Astrocyte (in vitro differentiated cells and primary cell): ENCODE measurements at regions not wholly inside any gene's neighbourhood (a gene's known extent, or its start where the extent isn't known, plus 50 kb on each side); places are given as distances from the start of the nearest gene placed in this dataset.

Experiments
- DNase-seq: peaks from one replicate; pipeline ENCODE4 v3.0.0-alpha.2; 2010; ENCODE audit warnings: low read depth
- FAIRE-seq: peaks from 2 replicates; lab custom pipeline; 2011; peaks lifted over from hg19 to GRCh38; lab: Jason Lieb, UNC
- H2AFZ ChIP-seq: 2 replicates; pipeline ENCODE4 v1.6.0; 2012; ENCODE audit warnings: low read depth, low read length, inconsistent platforms
- H3K27ac ChIP-seq: 2 replicates; pipeline ENCODE4 v1.5.1; 2011; ENCODE audit warnings: low read depth, low read length, inconsistent platforms
- H3K27me3 ChIP-seq: 2 replicates; pipeline ENCODE4 v1.6.0; 2011; ENCODE audit warnings: low read length, inconsistent platforms; ENCODE audit not compliant: insufficient read depth
- H3K36me3 ChIP-seq: 2 replicates; pipeline ENCODE4 v1.5.1; 2011; ENCODE audit warnings: low read length, inconsistent platforms; ENCODE audit not compliant: insufficient read depth
- H3K4me1 ChIP-seq: 2 replicates; pipeline ENCODE4 v1.5.1; 2011; ENCODE audit warnings: low read length, inconsistent platforms; ENCODE audit not compliant: insufficient read depth
- H3K4me2 ChIP-seq: 2 replicates; pipeline ENCODE4 v1.6.0; 2012; ENCODE audit warnings: low read length, inconsistent platforms
- H3K4me3 ChIP-seq: 2 replicates; pipeline ENCODE4 v1.5.1; 2011; ENCODE audit warnings: low read depth, mild to moderate bottlenecking, low read length, inconsistent platforms; ENCODE audit not compliant: insufficient read depth
- H3K79me2 ChIP-seq: 2 replicates; pipeline ENCODE4 v1.6.0; 2012; ENCODE audit warnings: mild to moderate bottlenecking, low read length, inconsistent platforms; ENCODE audit not compliant: insufficient read depth
- H3K9ac ChIP-seq: 2 replicates; pipeline ENCODE4 v1.6.0; 2012; ENCODE audit warnings: mild to moderate bottlenecking, low read length, inconsistent platforms
- H3K9me3 ChIP-seq: 2 replicates; pipeline ENCODE4 v1.5.1; 2012; ENCODE audit warnings: low read depth, mild to moderate bottlenecking, low read length, inconsistent platforms; ENCODE audit not compliant: insufficient read depth
- H4K20me1 ChIP-seq: 2 replicates; pipeline ENCODE4 v1.6.0; 2012; ENCODE audit warnings: low read length, inconsistent platforms; ENCODE audit not compliant: insufficient read depth
- H3K27ac Mint-ChIP-seq: one replicate; pipeline ENCODE4 v1.8.0; 2021; ENCODE audit warnings: mild to moderate bottlenecking, mixed read lengths; ENCODE audit not compliant: unreplicated experiment
- H3K27me3 Mint-ChIP-seq: one replicate; pipeline ENCODE4 v1.8.0; 2021; ENCODE audit warnings: low read depth, mixed read lengths; ENCODE audit not compliant: unreplicated experiment
- H3K36me3 Mint-ChIP-seq: one replicate; pipeline ENCODE4 v1.8.0; 2021; ENCODE audit warnings: low read depth, mixed read lengths; ENCODE audit not compliant: unreplicated experiment
- H3K4me1 Mint-ChIP-seq: one replicate; pipeline ENCODE4 v1.8.0; 2021; ENCODE audit warnings: low read depth, mixed read lengths; ENCODE audit not compliant: unreplicated experiment
- H3K4me3 Mint-ChIP-seq: one replicate; pipeline ENCODE4 v1.8.0; 2021; ENCODE audit warnings: mild to moderate bottlenecking, moderate library complexity, mixed read lengths; ENCODE audit not compliant: unreplicated experiment
- H3K9me3 Mint-ChIP-seq: one replicate; pipeline ENCODE4 v1.8.0; 2021; ENCODE audit warnings: mild to moderate bottlenecking, mixed read lengths; ENCODE audit not compliant: unreplicated experiment
- CTCF ChIP-seq: IDR thresholded peaks from 2 replicates; pipeline ENCODE4 v1.5.1; 2011; ENCODE audit warnings: low read depth, mild to moderate bottlenecking, inconsistent platforms, low read length, moderate library complexity; ENCODE audit not compliant: insufficient read depth
- EZH2 ChIP-seq: IDR thresholded peaks from 2 replicates; pipeline ENCODE4 v1.6.1; 2012; ENCODE audit warnings: mild to moderate bottlenecking, low read length, inconsistent platforms; ENCODE audit not compliant: insufficient read depth

- Histone ChIP-seq H3K4me2 (no peak overlapping the region), H3K9ac (no peak overlapping the region), H3K27me3 (no peaks in the 10 kb centered on the region), H3K27ac (no peak overlapping the region), H2AFZ (no peak overlapping the region), H4K20me1 (no peaks in the 10 kb centered on the region), H3K79me2 (no peaks in the 10 kb centered on the region), H3K4me1 (no peaks in the 10 kb centered on the region), H3K36me3 (no peaks in the 10 kb centered on the region), H3K9me3 (no peaks in the 10 kb centered on the region), H3K4me3 (no peak overlapping the region)
- no peak for FAIRE-seq
- Mint-ChIP-seq H3K27me3 (no peaks in the 10 kb centered on the region), H3K27ac (no peak overlapping the region), H3K4me1 (no peaks in the 10 kb centered on the region), H3K36me3 (no peaks in the 10 kb centered on the region), H3K4me3 (no peak overlapping the region), H3K9me3 (peaks cover 2% of the 10 kb centered on the region)
- DNase-seq = no peak
- TF ChIP-seq CTCF = no peak
- TF ChIP-seq EZH2 = no peak
Measured at GRCh38 chr14:42893183-42893582, 1286.5 kb downstream of the LRFN5 start.

GRCh38 chr14:42884100-42884499 is 1277.4 kb downstream of the LRFN5 start:
- Mint-ChIP-seq H3K27me3 (no peaks in the 10 kb centered on the region), H3K4me3 (no peak overlapping the region), H3K4me1 (peaks cover 8% of the 10 kb centered on the region), H3K27ac (peak overlapping the region; percentile 98), H3K36me3 (no peaks in the 10 kb centered on the region), H3K9me3 (peaks cover 4% of the 10 kb centered on the region)
- Histone ChIP-seq H4K20me1 (no peaks in the 10 kb centered on the region), H2AFZ (no peak overlapping the region), H3K4me2 (no peak overlapping the region), H3K4me1 (no peaks in the 10 kb centered on the region), H3K9me3 (no peaks in the 10 kb centered on the region), H3K4me3 (no peak overlapping the region), H3K79me2 (no peaks in the 10 kb centered on the region), H3K36me3 (no peaks in the 10 kb centered on the region), H3K27me3 (no peaks in the 10 kb centered on the region), H3K9ac (no peak overlapping the region), H3K27ac (peak overlapping the region; percentile 33)
- DNase-seq (peak; percentile 62), FAIRE-seq (no peak)
- TF ChIP-seq EZH2 = no peak
- TF ChIP-seq CTCF = no peak

GRCh38 chr14:42877716-42878115 is 1271.0 kb downstream of the LRFN5 start:
- no peaks in the 10 kb centered on the region for H4K20me1 ChIP-seq
- H3K27ac ChIP-seq = no peak overlapping the region
- no peaks in the 10 kb centered on the region for H3K36me3 Mint-ChIP-seq
- H3K4me1 ChIP-seq = no peaks in the 10 kb centered on the region
- H3K9me3 ChIP-seq = no peaks in the 10 kb centered on the region
- H3K9ac ChIP-seq = no peak overlapping the region
- H2AFZ ChIP-seq = no peak overlapping the region
- no peak for DNase-seq
- H3K27me3 Mint-ChIP-seq = no peaks in the 10 kb centered on the region
- no peak overlapping the region for H3K4me2 ChIP-seq
- H3K36me3 ChIP-seq = no peaks in the 10 kb centered on the region
- no peak overlapping the region for H3K27ac Mint-ChIP-seq
- H3K4me1 Mint-ChIP-seq = no peaks in the 10 kb centered on the region
- no peak overlapping the region for H3K4me3 Mint-ChIP-seq
- H3K27me3 ChIP-seq = no peaks in the 10 kb centered on the region
- TF ChIP-seq EZH2 (no peak), CTCF (no peak)
- H3K4me3 ChIP-seq = no peak overlapping the region
- no peaks in the 10 kb centered on the region for H3K79me2 ChIP-seq
- no peaks in the 10 kb centered on the region for H3K9me3 Mint-ChIP-seq
- no peak for FAIRE-seq
